ENCODE measurements at regions not wholly inside any gene's neighbourhood (a gene's known extent, or its start where the extent isn't known, plus 50 kb on each side); places are given as distances from the start of the nearest gene placed in this dataset.
A peak's percentile ranks its signal among the peaks of the same experiment; 100 is the strongest.

GRCh38 chr3:124053871-124054270 lies 61.9 kb upstream of the ROPN1 start:
- intact Hi-C loops (cut with DNase I): no loop called here
- TF ChIP-seq CTCF (IDR thresholded peaks at IDR 0.05) (no peak), POLR2A (IDR thresholded peaks at IDR 0.05) (no peak)

GRCh38 chr3:124056846-124057245 lies 64.9 kb upstream of the ROPN1 start:
- DNase-seq: no peak
- TF ChIP-seq CTCF (IDR thresholded peaks at IDR 0.05): no peak
- ATAC-seq: no peak
- H3K4me1 ChIP-seq: no peaks in the 10 kb centered on the region
- H3K9me3 ChIP-seq: no peaks in the 10 kb centered on the region
- no peak overlapping the region for H3K4me3 ChIP-seq
- peaks cover 0 to 2% (median 0%) of the 10 kb centered on the region in 4 donors for H3K36me3 ChIP-seq
- H3K27ac ChIP-seq: no peak overlapping the region
- no peaks in the 10 kb centered on the region for H3K27me3 ChIP-seq
- 41% methylated on average over 2 of the region's 2 CpGs for WGBS (ENCODE audit: insufficient coverage, low coverage, low lambda C conversion rate, missing lambda C conversion rate)
- intact Hi-C loops (cut with DNase I): no loop called here

More at GRCh38 chr3:124053871-124054270, 61.9 kb upstream of the ROPN1 start:
- no peaks in the 10 kb centered on the region for H3K9me3 ChIP-seq
- no peak for DNase-seq
- peaks cover 0 to 2% (median 0%) of the 10 kb centered on the region in 4 donors for H3K36me3 ChIP-seq
- no peaks in the 10 kb centered on the region for H3K27me3 ChIP-seq
- ATAC-seq: no peak
- H3K4me3 ChIP-seq: no peak overlapping the region
- H3K4me1 ChIP-seq: no peaks in the 10 kb centered on the region
- H3K27ac ChIP-seq: no peak overlapping the region

- no peaks in the 10 kb centered on the region for H3K4me1 ChIP-seq
- H3K27me3 ChIP-seq: no peaks in the 10 kb centered on the region
- intact Hi-C loops (cut with DNase I): no loop called here
- no peak overlapping the region for H3K27ac ChIP-seq
- no peak overlapping the region for H3K4me3 ChIP-seq
- no peaks in the 10 kb centered on the region for H3K9me3 ChIP-seq
- H3K36me3 ChIP-seq: peaks cover 0 to 2% (median 0%) of the 10 kb centered on the region in 4 donors
- peak in 1 of 3 donors; percentile 27 for DNase-seq
- TF ChIP-seq CTCF (IDR thresholded peaks at IDR 0.05): no peak
- no peak for TF ChIP-seq POLR2A (IDR thresholded peaks at IDR 0.05)
- WGBS (ENCODE audit: insufficient coverage, low coverage, low lambda C conversion rate, missing lambda C conversion rate): 37% methylated on average over 5 of the region's 6 CpGs
- peak; percentile 25 to 55 (median 36) for ATAC-seq
Observed at GRCh38 chr3:124057420-124057819, 65.5 kb upstream of the ROPN1 start.

GRCh38 chr3:124059580-124059979 lies 67.7 kb upstream of the ROPN1 start:
- 19% methylated on average over 1 of the region's 1 CpG for WGBS (ENCODE audit: insufficient coverage, low coverage, low lambda C conversion rate, missing lambda C conversion rate)
- ATAC-seq (peak in 1 of 4 donors; percentile 20), DNase-seq (no peak)
- Histone ChIP-seq H3K27me3 (no peaks in the 10 kb centered on the region), H3K36me3 (peaks cover 0 to 2% (median 0%) of the 10 kb centered on the region in 4 donors), H3K4me3 (no peak overlapping the region), H3K9me3 (no peaks in the 10 kb centered on the region), H3K27ac (no peak overlapping the region), H3K4me1 (no peaks in the 10 kb centered on the region)
- intact Hi-C loops (cut with DNase I): no loop called here
- TF ChIP-seq CTCF (IDR thresholded peaks at IDR 0.05) (no peak), POLR2A (IDR thresholded peaks at IDR 0.05) (no peak)

Measured in right lobe of liver (tissue), 6 donors.